OCI-LY1 (cell line): ENCODE measurements at regions not wholly inside any gene's neighbourhood (a gene's known extent, or its start where the extent isn't known, plus 50 kb on each side); places are given as distances from the start of the nearest gene placed in this dataset.

Experiments
- H2AFZ ChIP-seq: fragments of 200-600 bp; sonication (generic), shearing (Covaris generic); 2 replicates; pipeline ENCODE4 v1.6.0; 2014; ENCODE audit warnings: antibody characterized with exemption, mild to moderate bottlenecking, low read length
- H3F3A ChIP-seq: fragments of 200-600 bp; sonication (generic), shearing (Covaris generic); 2 replicates; pipeline ENCODE4 v1.6.0; 2014; ENCODE audit warnings: mild to moderate bottlenecking, antibody characterized with exemption, low read length, moderate library complexity; ENCODE audit not compliant: insufficient read depth
- H3K27ac ChIP-seq: fragments of 200-600 bp; sonication (generic); 2 replicates; pipeline ENCODE4 v1.5.1; 2014; ENCODE audit warnings: low read length, mixed run types, mild to moderate bottlenecking, low read depth; ENCODE audit not compliant: poor library complexity, severe bottlenecking
- H3K27me3 ChIP-seq: fragments of 200-600 bp; sonication (generic); 2 replicates; pipeline ENCODE4 v1.6.0; 2014; ENCODE audit warnings: antibody characterized with exemption, mild to moderate bottlenecking, low read length, moderate library complexity; ENCODE audit not compliant: insufficient read depth
- H3K36me3 ChIP-seq: fragments of 200-600 bp; sonication (generic); 2 replicates; pipeline ENCODE4 v1.6.1; 2014; ENCODE audit warnings: mild to moderate bottlenecking, antibody characterized with exemption, low read length, moderate library complexity, mixed read lengths; ENCODE audit not compliant: insufficient read depth
- H3K4me1 ChIP-seq: fragments of 200-600 bp; sonication (generic); 2 replicates; pipeline ENCODE4 v1.5.1; 2014; ENCODE audit warnings: mild to moderate bottlenecking, low read length, moderate library complexity; ENCODE audit not compliant: insufficient read depth, severe bottlenecking
- H3K4me2 ChIP-seq: fragments of 200-600 bp; sonication (generic), shearing (Covaris generic); 2 replicates; pipeline ENCODE4 v1.6.1; 2014; ENCODE audit warnings: low read length
- H3K4me3 ChIP-seq: fragments of 200-600 bp; sonication (generic); 2 replicates; pipeline ENCODE4 v1.5.1; 2014; ENCODE audit warnings: low read length, low read depth, mild to moderate bottlenecking, mixed read lengths; ENCODE audit not compliant: poor library complexity, severe bottlenecking
- H3K79me2 ChIP-seq: fragments of 200-600 bp; shearing (Covaris generic); 2 replicates; pipeline ENCODE4 v1.6.1; 2016; ENCODE audit warnings: mixed run types, low read length, mixed read lengths; ENCODE audit not compliant: insufficient read depth
- H3K9ac ChIP-seq: fragments of 200-600 bp; sonication (generic), shearing (Covaris generic); 2 replicates; pipeline ENCODE4 v1.6.1; 2014; ENCODE audit warnings: mild to moderate bottlenecking, low read length, mixed read lengths
- H3K9me2 ChIP-seq: fragments of 200-600 bp; sonication (generic), shearing (Covaris generic); 2 replicates; pipeline ENCODE4 v1.6.1; 2014; ENCODE audit warnings: low read depth, mild to moderate bottlenecking, low read length, mixed read lengths
- H3K9me3 ChIP-seq: fragments of 200-600 bp; shearing (Covaris generic); 2 replicates; pipeline ENCODE4 v1.6.1; 2014; ENCODE audit warnings: low read length, mixed read lengths
- H4K20me1 ChIP-seq: fragments of 200-600 bp; sonication (generic), shearing (Covaris generic); 2 replicates; pipeline ENCODE4 v1.6.0; 2016; ENCODE audit warnings: mild to moderate bottlenecking, low read length; ENCODE audit not compliant: insufficient read depth
- EZH2 ChIP-seq: fragments of 200-600 bp; sonication (generic), shearing (Covaris generic); IDR thresholded peaks from 2 replicates; pipeline ENCODE4 v1.8.0; 2017; ENCODE audit warnings: borderline replicate concordance, mixed run types, mild to moderate bottlenecking, antibody characterized with exemption, low read length, moderate library complexity, mixed read lengths
- TF ChIP-seq, protein P1 (sequence below): fragments of 200-600 bp; sonication (generic), shearing (Covaris generic); IDR thresholded peaks from 2 replicates; pipeline ENCODE4 v1.5.1; 2017; ENCODE audit warnings: mild to moderate bottlenecking, antibody characterized with exemption, low read length, moderate library complexity, mixed read lengths

DNA sequence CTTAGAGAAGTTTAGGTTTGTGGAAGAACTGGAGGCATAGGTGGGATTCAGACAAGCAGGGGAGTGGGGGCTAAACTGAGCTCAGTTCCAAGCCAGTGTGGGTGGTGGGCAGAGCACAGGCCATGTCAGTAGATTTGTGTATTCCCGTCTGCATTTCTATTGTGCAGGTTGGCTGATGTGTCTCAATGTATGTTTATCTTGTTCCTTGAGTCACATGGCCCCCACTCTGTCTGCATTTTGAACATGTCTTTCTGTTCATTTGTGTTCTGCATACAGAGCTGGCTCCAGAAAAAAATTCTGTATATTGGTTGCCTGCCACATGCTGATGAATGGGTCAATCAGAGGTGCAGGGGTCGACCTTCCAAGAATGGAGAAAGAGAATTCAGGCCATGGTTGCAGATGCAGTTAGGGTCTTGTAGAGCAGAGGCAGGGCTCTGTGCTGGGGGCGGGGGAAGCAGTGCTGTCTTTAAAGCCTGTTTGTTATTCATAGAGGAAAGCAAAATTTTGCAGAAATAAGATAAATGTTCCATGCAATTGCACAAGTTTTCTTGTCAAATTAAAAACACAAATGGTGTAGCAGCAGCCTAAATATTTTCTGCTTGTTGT, 166.7 kb downstream of the CDH26 start:
- H3K9me2 ChIP-seq: no peaks in the 10 kb centered on the region
- H3K4me2 ChIP-seq: no peak overlapping the region
- H3K4me3 ChIP-seq: no peak overlapping the region
- no peaks in the 10 kb centered on the region for H3K79me2 ChIP-seq
- no peaks in the 10 kb centered on the region for H3K9me3 ChIP-seq
- H3K36me3 ChIP-seq: no peaks in the 10 kb centered on the region
- H4K20me1 ChIP-seq: no peaks in the 10 kb centered on the region
- no peak overlapping the region for H3K9ac ChIP-seq
- no peak overlapping the region for H2AFZ ChIP-seq
- H3K4me1 ChIP-seq: no peaks in the 10 kb centered on the region
- no peaks in the 10 kb centered on the region for H3F3A ChIP-seq
- TF ChIP-seq EZH2: no peak
- TF ChIP-seq, protein P1, sequence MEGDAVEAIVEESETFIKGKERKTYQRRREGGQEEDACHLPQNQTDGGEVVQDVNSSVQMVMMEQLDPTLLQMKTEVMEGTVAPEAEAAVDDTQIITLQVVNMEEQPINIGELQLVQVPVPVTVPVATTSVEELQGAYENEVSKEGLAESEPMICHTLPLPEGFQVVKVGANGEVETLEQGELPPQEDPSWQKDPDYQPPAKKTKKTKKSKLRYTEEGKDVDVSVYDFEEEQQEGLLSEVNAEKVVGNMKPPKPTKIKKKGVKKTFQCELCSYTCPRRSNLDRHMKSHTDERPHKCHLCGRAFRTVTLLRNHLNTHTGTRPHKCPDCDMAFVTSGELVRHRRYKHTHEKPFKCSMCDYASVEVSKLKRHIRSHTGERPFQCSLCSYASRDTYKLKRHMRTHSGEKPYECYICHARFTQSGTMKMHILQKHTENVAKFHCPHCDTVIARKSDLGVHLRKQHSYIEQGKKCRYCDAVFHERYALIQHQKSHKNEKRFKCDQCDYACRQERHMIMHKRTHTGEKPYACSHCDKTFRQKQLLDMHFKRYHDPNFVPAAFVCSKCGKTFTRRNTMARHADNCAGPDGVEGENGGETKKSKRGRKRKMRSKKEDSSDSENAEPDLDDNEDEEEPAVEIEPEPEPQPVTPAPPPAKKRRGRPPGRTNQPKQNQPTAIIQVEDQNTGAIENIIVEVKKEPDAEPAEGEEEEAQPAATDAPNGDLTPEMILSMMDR: no peak
- H3K27me3 ChIP-seq: no peaks in the 10 kb centered on the region
- no peak overlapping the region for H3K27ac ChIP-seq

DNA sequence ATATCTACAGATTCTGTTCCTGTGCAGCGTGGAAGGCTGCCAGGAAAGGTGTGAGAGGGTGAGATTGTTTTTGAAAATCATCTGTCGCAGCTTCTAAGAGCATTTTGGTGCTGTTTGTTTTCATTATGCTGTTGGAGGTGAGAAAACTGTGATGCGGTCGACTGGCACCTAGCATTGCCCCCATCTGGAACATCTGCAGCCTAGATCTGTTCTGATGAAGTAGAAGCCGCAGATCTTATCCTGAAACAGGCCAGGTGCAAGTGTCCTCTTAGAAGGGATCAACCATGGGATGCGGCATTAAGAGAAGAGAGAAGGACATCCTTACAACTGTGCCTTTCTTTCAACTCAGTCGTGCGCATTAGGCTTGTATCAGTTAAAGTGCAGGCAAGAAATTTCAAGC, 167.3 kb downstream of the CDH26 start:
- no peak overlapping the region for H3K9ac ChIP-seq
- no peak overlapping the region for H3K27ac ChIP-seq
- H2AFZ ChIP-seq: no peak overlapping the region
- no peaks in the 10 kb centered on the region for H3K36me3 ChIP-seq
- no peak overlapping the region for H3K4me2 ChIP-seq
- H3K9me3 ChIP-seq: no peaks in the 10 kb centered on the region
- H3F3A ChIP-seq: no peaks in the 10 kb centered on the region
- no peaks in the 10 kb centered on the region for H3K27me3 ChIP-seq
- H3K4me1 ChIP-seq: no peaks in the 10 kb centered on the region
- no peaks in the 10 kb centered on the region for H3K9me2 ChIP-seq
- no peak for TF ChIP-seq EZH2
- TF ChIP-seq, protein P1: no peak
- no peaks in the 10 kb centered on the region for H3K79me2 ChIP-seq
- no peaks in the 10 kb centered on the region for H4K20me1 ChIP-seq
- no peak overlapping the region for H3K4me3 ChIP-seq

DNA sequence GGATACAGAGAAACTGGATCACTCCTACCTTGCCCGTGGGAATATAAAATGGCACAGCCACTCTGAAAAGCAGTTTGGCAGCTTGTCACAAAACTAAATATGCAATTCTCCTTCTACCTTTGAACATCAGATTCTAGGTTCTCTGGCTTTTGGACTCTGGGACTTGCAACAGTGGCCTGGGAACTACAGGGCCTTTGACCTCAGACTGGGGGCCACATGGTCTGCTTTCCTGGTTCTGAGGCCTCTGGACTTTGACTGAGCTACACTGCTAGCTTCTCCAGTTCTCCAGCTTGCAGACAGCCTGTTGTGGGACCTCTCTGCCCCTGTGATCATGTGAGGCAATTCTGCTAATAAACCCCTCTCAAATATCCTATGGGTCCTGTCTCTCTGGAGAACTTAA, 168.8 kb downstream of the CDH26 start:
- Histone ChIP-seq H4K20me1 (no peaks in the 10 kb centered on the region), H3K27ac (no peak overlapping the region)

More for the DNA sequence above, 168.8 kb downstream of the CDH26 start:
- TF ChIP-seq, protein P1: no peak
- TF ChIP-seq EZH2: no peak
- no peaks in the 10 kb centered on the region for H3K9me3 ChIP-seq
- no peaks in the 10 kb centered on the region for H3K79me2 ChIP-seq
- H3K4me1 ChIP-seq: no peaks in the 10 kb centered on the region
- H3K4me2 ChIP-seq: no peak overlapping the region
- no peaks in the 10 kb centered on the region; the same call in 1 of the 2 replicates for H3K27me3 ChIP-seq
- H3K4me3 ChIP-seq: no peak overlapping the region
- H2AFZ ChIP-seq: no peak overlapping the region
- no peaks in the 10 kb centered on the region for H3K36me3 ChIP-seq
- no peaks in the 10 kb centered on the region for H3K9me2 ChIP-seq
- H3K9ac ChIP-seq: no peak overlapping the region
- H3F3A ChIP-seq: no peaks in the 10 kb centered on the region
